Prostate gland (tissue), 2 donors: ENCODE measurements at regions not wholly inside any gene's neighbourhood (a gene's known extent, or its start where the extent isn't known, plus 50 kb on each side); places are given as distances from the start of the nearest gene placed in this dataset.

ENCODE experiments used
- DNase-seq: peaks from one replicate; pipeline ENCODE4 v3.0.0-alpha.2; 2019; ENCODE audit warnings: low spot score
- H3K27ac ChIP-seq, 2 donors: fragments of 200-600 bp; sonication (generic); 2 replicates each; pipeline ENCODE4 v1.5.1; 2017 to 2019
- H3K27me3 ChIP-seq: fragments of 200-600 bp; sonication (generic); replicated peaks from 2 replicates; pipeline ENCODE4 v1.5.1; 2019; ENCODE audit not compliant: insufficient read depth
- H3K36me3 ChIP-seq, 2 donors: fragments of 200-600 bp; sonication (generic); 1 replicate in 1 of 2; 2 replicates in 1 of 2; pipeline versions ENCODE4 v1.5.1 to v1.8.1; 2017 to 2019
- H3K4me1 ChIP-seq: fragments of 200-600 bp; sonication (generic); replicated peaks from 2 replicates; pipeline ENCODE4 v1.5.1; 2019
- H3K4me3 ChIP-seq, 2 donors: fragments of 200-600 bp; sonication (generic); 2 replicates each; pipeline ENCODE4 v1.5.1; 2017 to 2019
- H3K9me3 ChIP-seq: fragments of 200-600 bp; sonication (generic); 2 replicates; pipeline ENCODE4 v1.5.1; 2017
- POLR2A ChIP-seq: fragments of 450-650 bp; IDR thresholded peaks from one replicate; pipeline ENCODE4 v1.6.1; 2016; ENCODE audit warnings: antibody characterized with exemption, mild to moderate bottlenecking
- POLR2AphosphoS5 ChIP-seq: sonication (generic); formaldehyde crosslinking; IDR thresholded peaks from one replicate; pipeline ENCODE4 v1.6.1; 2017; ENCODE audit warnings: antibody characterized with exemption
- WGBS: methylation state at CpG from one replicate; pipeline ENCODE4 v1.1.5; 2018; 5-methylcytosine and 5-hydroxymethylcytosine counted together
- intact Hi-C: fragments of 100-400 bp; cut with DNase I; formaldehyde crosslinking; loops from one replicate; pipeline ENCODE4 v1.14.2; 2022
- TF ChIP-seq, protein P1 (sequence below), 4 experiments: fragments of 200-600 bp in 2 of 4; fragments of 450-650 bp in 2 of 4; sonication (generic) in 2 of 4; IDR thresholded peaks; 1 replicate in 3 of 4; 2 replicates in 1 of 4; pipeline ENCODE4 v1.5.1; 2016 to 2019; ENCODE audit warnings: antibody characterized with exemption in 4 of 4, mild to moderate bottlenecking in 2 of 4, moderate library complexity in 2 of 4

GRCh38 chr2:10977003-10977402 is 65.3 kb downstream of the KCNF1 start:
- Histone ChIP-seq H3K4me1 (no peaks in the 10 kb centered on the region), H3K27me3 (no peaks in the 10 kb centered on the region), H3K9me3 (no peaks in the 10 kb centered on the region), H3K27ac (no peak overlapping the region), H3K36me3 (no peaks in the 10 kb centered on the region), H3K4me3 (no peak overlapping the region)
- WGBS = 67% methylated on average over 9 of the region's 9 CpGs
- no peak for DNase-seq
- intact Hi-C loops = no loop called here
- TF ChIP-seq POLR2A (no peak), POLR2AphosphoS5 (no peak)
- TF ChIP-seq, protein P1, sequence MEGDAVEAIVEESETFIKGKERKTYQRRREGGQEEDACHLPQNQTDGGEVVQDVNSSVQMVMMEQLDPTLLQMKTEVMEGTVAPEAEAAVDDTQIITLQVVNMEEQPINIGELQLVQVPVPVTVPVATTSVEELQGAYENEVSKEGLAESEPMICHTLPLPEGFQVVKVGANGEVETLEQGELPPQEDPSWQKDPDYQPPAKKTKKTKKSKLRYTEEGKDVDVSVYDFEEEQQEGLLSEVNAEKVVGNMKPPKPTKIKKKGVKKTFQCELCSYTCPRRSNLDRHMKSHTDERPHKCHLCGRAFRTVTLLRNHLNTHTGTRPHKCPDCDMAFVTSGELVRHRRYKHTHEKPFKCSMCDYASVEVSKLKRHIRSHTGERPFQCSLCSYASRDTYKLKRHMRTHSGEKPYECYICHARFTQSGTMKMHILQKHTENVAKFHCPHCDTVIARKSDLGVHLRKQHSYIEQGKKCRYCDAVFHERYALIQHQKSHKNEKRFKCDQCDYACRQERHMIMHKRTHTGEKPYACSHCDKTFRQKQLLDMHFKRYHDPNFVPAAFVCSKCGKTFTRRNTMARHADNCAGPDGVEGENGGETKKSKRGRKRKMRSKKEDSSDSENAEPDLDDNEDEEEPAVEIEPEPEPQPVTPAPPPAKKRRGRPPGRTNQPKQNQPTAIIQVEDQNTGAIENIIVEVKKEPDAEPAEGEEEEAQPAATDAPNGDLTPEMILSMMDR (IDR thresholded peaks at IDR 0.05) = no peak

- WGBS = 80% methylated on average over 7 of the region's 7 CpGs
- H3K4me3 ChIP-seq = no peak overlapping the region
- H3K27ac ChIP-seq = no peak overlapping the region
- TF ChIP-seq POLR2A (no peak), POLR2AphosphoS5 (no peak)
- TF ChIP-seq, protein P1 (IDR thresholded peaks at IDR 0.05) = no peak
- no peaks in the 10 kb centered on the region for H3K27me3 ChIP-seq
- H3K36me3 ChIP-seq = no peaks in the 10 kb centered on the region
- intact Hi-C loops = no loop called here
- DNase-seq = no peak
- no peaks in the 10 kb centered on the region for H3K4me1 ChIP-seq
- no peaks in the 10 kb centered on the region for H3K9me3 ChIP-seq
Observed at GRCh38 chr2:10977621-10978020, 65.9 kb downstream of the KCNF1 start.

DNA sequence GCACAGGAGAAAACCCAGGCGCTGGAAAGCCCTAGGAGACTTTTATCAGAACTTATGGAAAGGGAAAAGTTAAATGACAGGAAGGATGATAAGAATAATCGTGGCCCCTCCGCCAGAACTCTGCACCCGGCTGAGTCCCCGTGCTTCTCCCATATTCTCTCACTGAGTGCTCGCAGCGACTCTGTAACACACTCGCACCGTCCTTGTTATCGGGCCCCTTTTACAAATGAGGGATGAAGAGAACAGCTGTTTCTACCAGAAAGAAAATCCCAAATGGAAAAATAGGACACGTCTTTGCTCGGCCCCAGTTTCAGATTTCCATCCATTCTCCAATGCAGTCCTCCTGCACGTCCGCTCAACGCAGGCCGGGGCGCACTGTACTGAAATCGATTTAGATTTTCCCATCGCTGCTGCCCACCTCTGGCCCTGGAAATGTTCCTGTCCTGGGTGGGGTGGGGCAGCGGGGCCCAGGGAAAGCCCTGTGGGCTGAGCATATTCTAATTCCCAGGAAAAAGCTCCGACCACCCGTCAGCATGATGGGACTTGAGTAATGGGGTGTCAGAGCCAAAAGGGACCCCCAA is 66.4 kb downstream of the KCNF1 start:
- no peaks in the 10 kb centered on the region for H3K9me3 ChIP-seq
- no peaks in the 10 kb centered on the region for H3K27me3 ChIP-seq
- intact Hi-C loops = no loop called here
- no peaks in the 10 kb centered on the region for H3K36me3 ChIP-seq
- TF ChIP-seq POLR2A (no peak), POLR2AphosphoS5 (no peak)
- TF ChIP-seq, protein P1 (IDR thresholded peaks at IDR 0.05) = no peak
- H3K27ac ChIP-seq = no peak overlapping the region
- H3K4me1 ChIP-seq = no peaks in the 10 kb centered on the region
- H3K4me3 ChIP-seq = no peak overlapping the region
- 85% methylated on average over 22 of the region's 22 CpGs for WGBS
- DNase-seq = no peak

DNA sequence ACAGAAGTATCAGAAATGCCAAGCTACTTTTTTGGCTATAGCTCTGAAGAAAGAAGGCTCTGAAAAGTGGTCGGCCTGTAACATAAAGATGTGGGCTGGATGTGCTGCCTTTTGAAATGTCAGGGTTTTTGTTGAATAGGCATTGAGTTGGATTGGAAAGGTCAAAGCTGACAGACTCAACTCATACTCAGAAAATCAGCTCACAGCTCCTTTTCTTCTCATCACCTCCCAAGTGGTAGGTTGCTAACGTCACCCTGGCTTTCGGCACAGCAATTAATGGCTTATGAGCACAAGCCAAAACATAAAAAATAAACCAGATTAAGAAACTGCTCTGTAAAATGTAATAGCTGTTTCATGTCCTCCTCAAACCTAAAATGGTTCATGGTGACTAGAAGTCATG is 68.3 kb downstream of the KCNF1 start:
- no peak overlapping the region for H3K4me3 ChIP-seq
- DNase-seq = no peak
- intact Hi-C loops = no loop called here
- H3K36me3 ChIP-seq = no peaks in the 10 kb centered on the region
- TF ChIP-seq POLR2A (no peak), POLR2AphosphoS5 (no peak)
- TF ChIP-seq, protein P1 (IDR thresholded peaks at IDR 0.05) = no peak
- H3K27ac ChIP-seq = no peak overlapping the region
- no peaks in the 10 kb centered on the region for H3K27me3 ChIP-seq
- 34% methylated on average over 3 of the region's 3 CpGs for WGBS
- H3K9me3 ChIP-seq = no peaks in the 10 kb centered on the region
- H3K4me1 ChIP-seq = no peaks in the 10 kb centered on the region

DNA sequence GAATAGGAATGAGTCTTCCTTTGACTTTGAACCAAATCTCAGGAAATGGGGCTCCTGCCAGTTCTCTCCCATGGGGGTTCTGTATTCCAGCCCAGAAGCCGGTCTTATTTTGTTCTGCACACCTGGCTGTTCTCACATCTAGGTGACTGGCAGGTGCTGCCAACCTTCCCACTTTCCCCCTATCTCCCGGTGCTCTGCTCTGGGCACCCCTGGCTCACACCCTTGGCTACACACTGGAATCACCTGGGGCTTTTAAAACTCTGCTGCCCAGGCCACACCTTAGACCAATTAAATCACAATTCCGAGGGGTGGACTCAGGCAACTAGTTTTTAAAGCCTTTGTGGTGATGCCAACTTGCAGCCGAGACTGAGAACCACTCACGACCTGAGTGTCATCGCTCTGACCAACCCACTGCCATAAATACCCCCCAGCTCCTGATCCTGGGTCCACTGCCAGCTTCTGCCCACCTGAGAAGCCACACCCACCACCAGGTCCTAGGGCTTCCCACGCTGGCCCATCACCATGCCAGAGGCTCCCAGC is 69.2 kb downstream of the KCNF1 start:
- H3K27ac ChIP-seq = no peak overlapping the region
- WGBS = 74% methylated on average over 7 of the region's 7 CpGs
- intact Hi-C loops = no loop called here
- no peaks in the 10 kb centered on the region for H3K36me3 ChIP-seq
- no peak for TF ChIP-seq POLR2AphosphoS5
- TF ChIP-seq, protein P1 (IDR thresholded peaks at IDR 0.05) = no peak
- no peak for TF ChIP-seq POLR2A
- no peaks in the 10 kb centered on the region for H3K27me3 ChIP-seq
- H3K4me1 ChIP-seq = no peaks in the 10 kb centered on the region
- H3K9me3 ChIP-seq = no peaks in the 10 kb centered on the region
- H3K4me3 ChIP-seq = no peak overlapping the region
- no peak for DNase-seq
